ENCODE measurements at regions not wholly inside any gene's neighbourhood (a gene's known extent, or its start where the extent isn't known, plus 50 kb on each side); places are given as distances from the start of the nearest gene placed in this dataset.

- no peak overlapping the region for H3K4me3 ChIP-seq (ENCODE audit: low read depth, low read length)
- no peak for DNase-seq (ENCODE audit: low read depth)
- TF ChIP-seq MYC (IDR thresholded peaks at IDR 0.05; ENCODE audit: low read depth, low read length) (no peak), CTCF (IDR thresholded peaks at IDR 0.05; ENCODE audit: low read depth, low read length) (no peak), MAX (IDR thresholded peaks at IDR 0.05; ENCODE audit: low read depth, low read length) (no peak), POLR2A (IDR thresholded peaks at IDR 0.05; ENCODE audit: extremely low read depth, insufficient read length) (no peak)
Observed at GRCh38 chr3:94520364-94520763, 457.5 kb downstream of the NSUN3 start.

GRCh38 chr3:94522488-94522887 lies 459.6 kb downstream of the NSUN3 start:
- TF ChIP-seq MYC (IDR thresholded peaks at IDR 0.05; ENCODE audit: low read depth, low read length) (no peak), POLR2A (IDR thresholded peaks at IDR 0.05; ENCODE audit: extremely low read depth, insufficient read length) (no peak), MAX (IDR thresholded peaks at IDR 0.05; ENCODE audit: low read depth, low read length) (no peak), CTCF (IDR thresholded peaks at IDR 0.05; ENCODE audit: low read depth, low read length) (no peak)
- no peak for DNase-seq (ENCODE audit: low read depth)
- H3K4me3 ChIP-seq (ENCODE audit: low read depth, low read length), result no peak overlapping the region

- TF ChIP-seq MAX (IDR thresholded peaks at IDR 0.05; ENCODE audit: low read depth, low read length), result no peak
- no peak overlapping the region for H3K4me3 ChIP-seq (ENCODE audit: low read depth, low read length)
- no peak for DNase-seq (ENCODE audit: low read depth)
Observed at GRCh38 chr3:94524102-94524919, 461.4 kb downstream of the NSUN3 start.

- no peak for TF ChIP-seq MAX (IDR thresholded peaks at IDR 0.05; ENCODE audit: low read depth, low read length)
- no peak for TF ChIP-seq CTCF (IDR thresholded peaks at IDR 0.05; ENCODE audit: low read depth, low read length)
- TF ChIP-seq POLR2A (IDR thresholded peaks at IDR 0.05; ENCODE audit: extremely low read depth, insufficient read length), result no peak
- TF ChIP-seq MYC (IDR thresholded peaks at IDR 0.05; ENCODE audit: low read depth, low read length), result no peak
- no peak for DNase-seq (ENCODE audit: low read depth)
- no peak overlapping the region for H3K4me3 ChIP-seq (ENCODE audit: low read depth, low read length)
Observed at GRCh38 chr3:94525043-94525442, 462.2 kb downstream of the NSUN3 start.

- H3K4me3 ChIP-seq (ENCODE audit: low read depth, low read length), result no peak overlapping the region
- no peak for DNase-seq (ENCODE audit: low read depth)
- TF ChIP-seq MAX (IDR thresholded peaks at IDR 0.05; ENCODE audit: low read depth, low read length) (no peak), POLR2A (IDR thresholded peaks at IDR 0.05; ENCODE audit: extremely low read depth, insufficient read length) (no peak), CTCF (IDR thresholded peaks at IDR 0.05; ENCODE audit: low read depth, low read length) (no peak), MYC (IDR thresholded peaks at IDR 0.05; ENCODE audit: low read depth, low read length) (no peak)
Observed at GRCh38 chr3:94529816-94530215, 467.0 kb downstream of the NSUN3 start.

GRCh38 chr3:94532951-94533350 lies 470.1 kb downstream of the NSUN3 start:
- no peak for DNase-seq (ENCODE audit: low read depth)
- TF ChIP-seq POLR2A (IDR thresholded peaks at IDR 0.05; ENCODE audit: extremely low read depth, insufficient read length), result no peak
- no peak for TF ChIP-seq MAX (IDR thresholded peaks at IDR 0.05; ENCODE audit: low read depth, low read length)
- TF ChIP-seq CTCF (IDR thresholded peaks at IDR 0.05; ENCODE audit: low read depth, low read length), result no peak
- TF ChIP-seq MYC (IDR thresholded peaks at IDR 0.05; ENCODE audit: low read depth, low read length), result no peak
- H3K4me3 ChIP-seq (ENCODE audit: low read depth, low read length), result no peak overlapping the region
